ENCODE measurements at regions not wholly inside any gene's neighbourhood (a gene's known extent, or its start where the extent isn't known, plus 50 kb on each side); places are given as distances from the start of the nearest gene placed in this dataset.

DNA sequence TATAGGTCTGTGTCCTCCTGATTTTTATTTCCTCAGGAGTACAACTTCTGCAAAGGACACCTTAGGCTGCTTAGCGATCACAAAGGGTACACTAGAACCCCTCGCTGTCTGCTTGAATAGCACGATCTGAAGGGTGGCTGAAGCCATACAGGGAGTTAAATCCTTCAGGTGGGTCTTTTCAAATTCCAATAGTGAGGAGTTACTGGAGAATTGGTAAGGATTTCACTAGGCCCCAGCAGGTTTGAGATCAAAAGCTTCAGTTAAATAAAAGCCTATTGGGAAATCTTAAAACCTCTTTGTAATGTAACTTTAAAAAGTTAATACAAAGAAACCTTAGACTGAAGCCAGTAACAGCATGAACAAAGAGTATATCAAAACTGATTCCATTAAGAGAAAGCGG lies 613.1 kb downstream of the ZEB2 start:
- TF ChIP-seq, protein P1, sequence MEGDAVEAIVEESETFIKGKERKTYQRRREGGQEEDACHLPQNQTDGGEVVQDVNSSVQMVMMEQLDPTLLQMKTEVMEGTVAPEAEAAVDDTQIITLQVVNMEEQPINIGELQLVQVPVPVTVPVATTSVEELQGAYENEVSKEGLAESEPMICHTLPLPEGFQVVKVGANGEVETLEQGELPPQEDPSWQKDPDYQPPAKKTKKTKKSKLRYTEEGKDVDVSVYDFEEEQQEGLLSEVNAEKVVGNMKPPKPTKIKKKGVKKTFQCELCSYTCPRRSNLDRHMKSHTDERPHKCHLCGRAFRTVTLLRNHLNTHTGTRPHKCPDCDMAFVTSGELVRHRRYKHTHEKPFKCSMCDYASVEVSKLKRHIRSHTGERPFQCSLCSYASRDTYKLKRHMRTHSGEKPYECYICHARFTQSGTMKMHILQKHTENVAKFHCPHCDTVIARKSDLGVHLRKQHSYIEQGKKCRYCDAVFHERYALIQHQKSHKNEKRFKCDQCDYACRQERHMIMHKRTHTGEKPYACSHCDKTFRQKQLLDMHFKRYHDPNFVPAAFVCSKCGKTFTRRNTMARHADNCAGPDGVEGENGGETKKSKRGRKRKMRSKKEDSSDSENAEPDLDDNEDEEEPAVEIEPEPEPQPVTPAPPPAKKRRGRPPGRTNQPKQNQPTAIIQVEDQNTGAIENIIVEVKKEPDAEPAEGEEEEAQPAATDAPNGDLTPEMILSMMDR (conservative IDR thresholded peaks at IDR 0.05; ENCODE audit: low read depth, low read length) = no peak
- no peak for TF ChIP-seq EZH2 (IDR thresholded peaks at IDR 0.05; ENCODE audit: low read length, unreplicated experiment)

Measured in PC-3 (cell line).